SHP77 treated with DMSO at 0.1 percent for 48 hours (cell line): ENCODE measurements at regions not wholly inside any gene's neighbourhood (a gene's known extent, or its start where the extent isn't known, plus 50 kb on each side); places are given as distances from the start of the nearest gene placed in this dataset.
A peak's percentile ranks its signal among the peaks of the same experiment; 100 is the strongest.

Source experiments
- DNase-seq: peaks from one replicate; lab custom pipeline; 2025; lab: John Stamatoyannopoulos, UW

GRCh38 chr5:166963596-166963995 is 1327.8 kb upstream of the WWC1 start:
- no peak for DNase-seq

GRCh38 chr5:166977911-166978422 is 1313.5 kb upstream of the WWC1 start:
- no peak for DNase-seq

- no peak for DNase-seq
Observed at GRCh38 chr5:166979307-166979895, 1312.0 kb upstream of the WWC1 start.

DNA sequence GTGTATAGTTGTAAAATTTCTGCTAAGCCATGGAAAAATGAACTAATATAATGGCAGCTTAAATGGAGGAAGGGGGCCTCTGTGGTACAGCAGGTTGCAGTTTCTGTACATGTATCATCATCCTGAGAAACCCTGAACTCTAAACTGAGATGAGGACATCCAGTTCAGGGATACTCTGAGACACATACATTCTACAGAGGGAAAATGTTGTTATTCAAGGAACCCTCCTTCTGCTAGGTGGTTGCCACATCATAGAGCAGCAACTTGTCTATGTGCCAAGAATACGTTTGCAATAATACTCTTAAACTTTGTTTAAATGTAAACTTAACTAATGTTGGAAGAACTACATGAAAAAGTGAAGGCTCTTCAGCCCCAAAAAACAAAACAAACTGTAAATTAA is 1310.8 kb upstream of the WWC1 start:
- DNase-seq = no peak

DNA sequence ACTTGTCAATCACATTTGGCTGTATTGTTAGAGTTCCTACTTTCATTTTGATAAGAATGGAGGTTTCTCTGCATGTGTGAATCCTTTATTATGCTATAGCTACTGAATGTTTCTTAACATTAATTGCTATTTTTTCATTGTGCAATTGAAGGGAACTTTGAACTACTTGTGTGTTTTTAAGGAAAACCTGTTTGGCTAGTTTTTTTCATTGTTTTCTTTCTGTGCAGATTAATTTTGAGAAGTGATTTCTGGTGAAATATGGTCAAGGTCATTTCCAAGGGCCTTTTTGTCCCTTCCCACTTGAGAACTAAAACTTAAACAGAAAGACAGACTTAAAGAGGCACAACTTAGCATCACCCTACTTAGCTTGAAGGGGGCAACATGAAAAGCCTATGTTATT is 1309.2 kb upstream of the WWC1 start:
- no peak for DNase-seq

DNA sequence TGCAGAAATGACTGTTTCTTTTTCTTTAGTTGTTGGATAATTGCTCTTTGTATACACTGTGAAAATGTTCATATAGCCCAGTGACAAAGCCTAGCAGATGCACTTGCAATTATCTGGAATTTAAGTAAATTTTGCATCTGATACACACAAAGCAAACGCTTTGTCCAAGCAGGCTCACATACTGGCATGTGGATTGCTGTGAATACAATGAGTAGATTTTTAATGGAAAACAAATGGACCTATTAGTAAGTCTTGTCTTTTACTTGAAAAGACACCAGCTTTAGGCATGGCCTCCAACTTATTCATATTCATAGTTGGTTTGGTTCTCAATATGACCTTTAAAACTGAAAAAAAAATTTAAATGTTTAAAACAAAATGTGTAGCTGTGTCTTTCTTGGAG is 1299.8 kb upstream of the WWC1 start:
- DNase-seq = no peak

GRCh38 chr5:166992108-166992507 is 1299.3 kb upstream of the WWC1 start:
- DNase-seq = no peak

DNA sequence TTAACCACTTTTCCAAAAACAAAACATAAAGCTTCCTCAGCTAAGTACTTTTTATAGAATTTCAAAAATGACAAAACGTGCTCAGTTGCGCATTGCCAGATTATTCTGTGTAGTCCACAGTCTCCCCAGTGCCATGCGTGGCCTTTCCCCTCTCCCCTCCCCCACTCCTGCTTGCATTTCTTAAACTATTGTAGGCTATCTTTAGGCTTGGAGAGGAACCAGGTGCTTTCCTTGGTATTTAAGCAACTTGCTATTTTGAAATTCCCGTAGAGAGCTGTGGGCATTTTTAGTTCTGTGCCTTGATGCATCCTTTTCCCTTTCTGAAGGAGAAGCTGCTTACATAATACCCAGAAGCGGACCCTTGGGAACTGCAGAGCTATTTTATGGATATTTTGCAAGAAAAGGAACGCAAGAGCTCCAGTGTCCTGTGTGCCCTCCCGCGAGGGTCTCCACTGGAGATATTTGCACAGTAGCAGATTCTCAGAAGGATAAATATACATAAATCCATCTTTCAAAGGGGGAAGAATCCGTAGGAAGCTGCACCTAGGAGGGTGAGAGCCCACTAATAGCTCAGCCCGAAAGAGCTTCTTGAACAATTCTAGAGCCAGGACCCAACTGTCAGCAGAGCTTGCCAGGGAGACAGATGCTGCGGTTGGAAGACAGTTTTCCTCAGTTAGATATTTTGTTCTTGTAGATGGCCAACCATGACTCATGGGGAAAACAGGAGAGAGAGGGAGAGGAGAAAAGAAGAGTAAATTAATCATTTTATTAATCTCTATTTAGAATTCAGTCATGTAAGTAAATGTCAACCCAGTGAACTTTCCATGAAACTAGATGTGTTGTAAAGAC is 1298.3 kb upstream of the WWC1 start:
- no peak for DNase-seq

DNA sequence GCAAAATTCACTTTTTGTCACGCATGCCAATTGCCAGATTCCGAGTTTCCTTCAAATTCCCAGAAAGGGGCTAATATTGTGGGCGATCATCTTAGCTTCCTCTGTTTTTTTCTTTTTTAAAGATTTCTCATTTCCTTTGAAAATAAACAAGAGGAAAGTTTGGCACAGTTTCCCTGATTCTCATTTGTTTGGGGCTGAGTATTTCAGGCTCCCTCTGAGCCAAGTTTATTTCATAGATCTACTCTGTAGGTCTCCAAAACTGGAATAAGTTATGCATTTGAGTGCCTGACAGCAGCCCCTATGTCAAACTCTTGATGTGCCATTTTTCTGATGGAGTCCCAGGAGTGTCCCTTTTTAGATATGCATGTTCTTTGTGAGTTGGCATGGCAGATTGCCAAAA is 1297.2 kb upstream of the WWC1 start:
- no peak for DNase-seq

GRCh38 chr5:167001246-167001645 is 1290.2 kb upstream of the WWC1 start:
- no peak for DNase-seq

DNA sequence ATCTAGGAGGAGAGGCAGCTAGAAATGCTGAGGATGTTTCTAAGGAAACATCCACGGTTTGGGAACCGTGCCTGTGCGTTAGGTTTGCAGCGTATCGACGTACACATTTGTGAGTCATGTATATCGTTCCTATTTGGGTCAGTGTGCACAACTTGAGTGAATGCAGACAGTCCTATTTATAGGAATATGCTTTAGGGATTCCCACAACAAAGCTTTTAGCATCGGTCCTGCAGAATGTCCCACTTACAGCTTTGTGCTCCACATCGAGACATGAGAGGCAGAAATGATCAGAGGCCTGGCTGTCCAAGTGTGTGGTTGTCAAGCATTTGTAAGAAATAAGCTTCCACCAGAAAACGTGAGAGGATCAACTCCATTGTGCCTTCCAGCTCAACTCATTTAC is 1282.7 kb upstream of the WWC1 start:
- DNase-seq = no peak

- DNase-seq = no peak
Observed at GRCh38 chr5:167011196-167011595, 1280.2 kb upstream of the WWC1 start.

DNA sequence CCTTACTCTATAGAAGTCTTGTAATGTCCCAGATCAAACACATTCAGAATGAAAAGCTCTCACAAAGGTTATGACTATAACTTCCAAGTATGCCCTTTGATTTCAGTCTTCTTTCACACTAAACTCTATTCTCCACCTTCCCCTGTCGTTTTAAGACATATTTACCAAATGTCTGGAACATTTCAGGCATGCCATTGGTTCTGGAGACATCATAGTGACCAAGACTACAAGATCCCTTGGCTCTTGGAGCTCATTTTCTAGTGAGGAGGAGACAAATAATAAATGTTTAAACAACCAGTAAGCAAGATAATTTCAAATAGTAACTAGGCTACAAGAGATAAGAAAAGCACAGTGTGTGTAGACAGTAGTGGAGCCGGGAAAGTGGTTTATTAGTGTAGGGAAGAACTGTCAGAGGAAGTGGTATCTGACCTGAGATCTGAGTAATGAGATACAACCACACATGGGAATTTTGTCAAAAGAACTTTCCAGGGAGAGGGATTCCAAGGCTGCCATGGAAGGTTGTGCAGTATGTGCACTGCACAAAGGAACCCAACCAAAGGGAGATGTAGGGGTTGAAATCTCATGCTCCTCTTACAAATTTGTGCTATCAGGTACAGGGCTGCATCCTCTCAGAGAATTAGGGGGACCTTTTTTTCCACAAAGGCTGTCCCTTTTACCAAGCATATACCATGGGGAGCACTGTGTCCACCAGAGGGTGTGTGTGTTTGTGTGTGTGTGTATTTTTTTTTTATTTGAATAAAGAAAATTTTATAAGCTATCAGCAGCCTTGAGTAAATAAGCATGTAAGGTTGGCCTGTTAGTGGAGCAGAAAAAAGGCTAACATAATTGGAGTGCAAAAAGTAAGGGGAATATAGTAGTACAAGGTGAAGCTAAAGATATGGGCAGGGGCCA is 1279.1 kb upstream of the WWC1 start:
- DNase-seq = no peak

DNA sequence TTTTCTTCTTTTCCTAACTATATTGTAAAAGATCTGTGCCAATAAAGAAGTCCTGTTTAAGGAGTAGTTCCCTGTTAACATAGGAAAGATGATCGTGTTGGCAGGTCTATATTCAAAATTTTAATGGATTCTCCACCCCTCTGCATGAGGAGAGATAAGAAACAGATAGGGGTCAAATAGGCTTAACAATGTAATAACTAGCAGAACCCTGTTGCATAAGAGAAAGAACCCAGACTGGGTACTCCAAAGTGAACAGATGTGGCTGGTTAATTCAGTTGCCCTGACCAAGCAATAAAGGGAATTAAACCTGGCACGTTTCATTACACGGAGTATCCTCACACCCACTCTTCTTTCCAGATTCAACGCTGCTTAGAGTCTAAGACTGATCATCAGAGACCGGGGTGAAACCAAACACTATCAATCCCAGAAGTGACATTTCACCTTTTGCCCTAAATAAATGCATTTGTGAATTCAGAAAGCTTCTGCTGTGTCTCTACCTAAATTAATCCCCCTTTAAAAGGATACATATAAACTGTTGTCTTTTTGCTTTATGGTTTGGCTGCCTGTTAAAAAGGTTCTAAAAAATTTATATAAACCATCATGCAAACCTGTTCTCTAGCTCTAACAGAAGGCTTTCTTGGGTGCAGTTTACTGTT is 1276.9 kb upstream of the WWC1 start:
- DNase-seq = no peak

DNA sequence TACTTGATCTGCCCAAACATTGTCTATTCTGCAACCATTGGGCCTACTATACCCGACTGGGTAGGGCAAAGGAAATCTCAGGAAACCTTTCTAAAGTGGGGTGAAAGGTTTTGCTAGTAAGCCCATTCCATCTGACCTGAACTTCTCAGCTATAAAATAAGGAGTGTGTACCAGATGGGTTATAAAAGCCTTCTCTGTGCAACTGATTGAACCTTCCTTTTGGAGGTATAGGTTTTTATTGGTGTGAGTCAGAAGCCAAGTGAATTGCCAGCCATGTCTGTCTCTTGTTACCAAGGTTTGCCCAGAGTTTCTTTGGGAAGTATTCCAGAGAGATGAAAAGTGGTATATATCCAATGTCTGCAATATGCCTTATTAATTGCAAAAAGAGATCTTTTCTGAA is 1271.0 kb upstream of the WWC1 start:
- no peak for DNase-seq

DNA sequence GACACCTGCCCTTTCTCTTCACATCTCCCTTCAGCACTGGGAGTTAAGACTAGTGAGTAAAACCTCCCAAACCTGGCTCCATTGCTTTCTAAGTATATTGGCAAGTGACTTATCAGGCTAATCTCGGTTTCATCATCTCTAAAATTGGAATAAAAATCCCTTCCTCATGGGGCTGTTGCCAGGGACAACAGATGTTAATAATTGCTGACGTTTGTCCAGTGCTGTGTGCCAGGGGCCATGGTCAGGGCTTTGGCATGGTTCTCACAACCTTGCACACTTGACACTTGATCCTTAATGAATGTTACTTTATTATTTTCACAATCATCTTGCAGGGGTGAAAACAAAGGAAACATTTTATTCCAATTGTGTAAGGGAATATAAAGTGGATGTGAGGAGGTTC is 1262.0 kb upstream of the WWC1 start:
- DNase-seq = no peak

DNA sequence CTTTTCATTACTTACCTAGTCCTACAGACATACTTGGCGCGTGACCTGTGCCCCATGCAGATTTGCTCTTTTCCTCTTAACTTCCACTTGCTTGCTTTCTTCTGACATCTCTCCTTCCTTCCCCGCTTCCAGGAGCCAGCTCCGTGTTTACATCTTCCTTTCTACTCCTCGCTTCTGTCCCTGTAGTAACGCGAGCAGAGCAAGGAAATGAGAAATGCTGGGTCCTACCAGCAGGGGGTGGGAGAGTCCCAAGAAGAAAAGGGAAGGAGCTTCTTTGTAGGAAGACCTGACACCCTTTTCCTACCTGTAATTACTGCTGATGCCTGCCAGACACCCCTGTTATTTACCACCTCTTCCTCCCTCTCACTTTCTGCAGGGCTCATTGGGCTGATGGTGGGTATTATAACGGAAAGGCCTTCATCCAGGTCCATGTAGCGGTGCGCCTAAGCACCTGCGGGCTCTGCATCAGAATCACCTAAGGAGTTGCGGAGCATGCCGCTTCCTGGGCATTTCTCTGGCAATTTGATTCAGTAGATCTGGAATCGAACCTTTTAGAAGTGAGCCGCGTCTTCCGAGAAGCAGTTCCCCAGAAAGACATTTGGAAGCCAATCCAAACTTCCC is 1260.8 kb upstream of the WWC1 start:
- DNase-seq = no peak

- DNase-seq = no peak
Observed at GRCh38 chr5:167036585-167036984, 1254.9 kb upstream of the WWC1 start.

GRCh38 chr5:167049043-167049663 is 1242.3 kb upstream of the WWC1 start:
- DNase-seq = peak; percentile 27

- no peak for DNase-seq
Observed at GRCh38 chr5:167049771-167050567, 1241.5 kb upstream of the WWC1 start.
